ENCODE measurements at regions not wholly inside any gene's neighbourhood (a gene's known extent, or its start where the extent isn't known, plus 50 kb on each side); places are given as distances from the start of the nearest gene placed in this dataset.

DNA sequence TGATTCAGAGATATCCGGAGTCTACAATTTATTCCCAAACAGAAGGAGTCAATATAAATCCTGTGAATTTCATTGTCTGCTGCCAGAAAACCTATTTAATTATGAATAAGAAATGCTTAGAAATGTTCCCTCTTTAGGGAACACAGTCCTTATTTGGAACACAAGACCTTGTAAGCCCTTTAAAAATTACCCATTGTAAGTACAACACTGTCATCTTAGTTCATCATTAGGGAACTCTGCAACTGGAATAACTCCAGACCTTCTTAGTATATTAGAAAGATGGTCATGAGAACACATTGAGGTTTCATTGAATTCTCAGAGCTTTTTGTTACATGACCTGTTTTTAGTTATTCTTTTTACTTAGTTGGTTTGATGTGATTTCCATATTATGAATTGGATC lies 548.5 kb upstream of the KLF12 start (continued):
- TF ChIP-seq ZNF717 (CRISPR knock-in tag; IDR thresholded peaks at IDR 0.05) (no peak), MCM2 (IDR thresholded peaks at IDR 0.05; ENCODE audit: low read depth) (no peak), SREBF1 (IDR thresholded peaks at IDR 0.05; ENCODE audit: borderline replicate concordance, low read depth, low read length) (no peak), NCOA2 (IDR thresholded peaks at IDR 0.05; ENCODE audit: partially characterized antibody in 2 of 2) (no peak)

DNA sequence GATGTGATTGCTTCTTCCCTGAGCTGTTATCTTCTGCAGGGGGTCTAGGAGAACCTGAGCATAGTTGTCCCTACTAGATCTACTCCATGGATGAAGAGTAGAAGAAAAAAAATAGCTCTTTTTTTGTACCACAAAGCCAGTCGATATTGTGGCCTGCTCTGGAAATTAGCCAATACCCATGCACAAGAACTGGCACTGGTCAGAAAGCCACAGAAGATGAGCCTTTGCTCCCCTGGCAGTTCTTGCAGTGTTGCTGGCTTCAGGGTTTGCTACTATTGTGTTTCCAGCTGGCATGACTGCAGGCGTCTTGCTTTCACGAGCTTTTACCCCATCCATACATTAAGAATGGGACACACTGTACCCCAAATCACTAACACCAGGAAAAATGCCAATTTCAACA lies 547.7 kb upstream of the KLF12 start:
- no peak overlapping the region for H3K4me3 ChIP-seq
- H3K36me3 ChIP-seq (ENCODE audit: control insufficient read depth, insufficient read depth, low read length) = no peaks in the 10 kb centered on the region
- no TSS peak for BruUV-seq (replicated peaks)
- H3K9me3 ChIP-seq (replicated peaks; ENCODE audit: control insufficient read depth, insufficient read depth, low read depth, low read length) = no peaks in the 10 kb centered on the region
- no peak for FAIRE-seq
- no peak for TF ChIP-seq RBM15 (IDR thresholded peaks at IDR 0.05; ENCODE audit: insufficient read depth, low read length)
- TF ChIP-seq MECOM (CRISPR knock-in tag; IDR thresholded peaks at IDR 0.05) = no peak
- no peak for TF ChIP-seq NR3C1 (CRISPR knock-in tag; IDR thresholded peaks at IDR 0.05)
- TF ChIP-seq, protein P1, sequence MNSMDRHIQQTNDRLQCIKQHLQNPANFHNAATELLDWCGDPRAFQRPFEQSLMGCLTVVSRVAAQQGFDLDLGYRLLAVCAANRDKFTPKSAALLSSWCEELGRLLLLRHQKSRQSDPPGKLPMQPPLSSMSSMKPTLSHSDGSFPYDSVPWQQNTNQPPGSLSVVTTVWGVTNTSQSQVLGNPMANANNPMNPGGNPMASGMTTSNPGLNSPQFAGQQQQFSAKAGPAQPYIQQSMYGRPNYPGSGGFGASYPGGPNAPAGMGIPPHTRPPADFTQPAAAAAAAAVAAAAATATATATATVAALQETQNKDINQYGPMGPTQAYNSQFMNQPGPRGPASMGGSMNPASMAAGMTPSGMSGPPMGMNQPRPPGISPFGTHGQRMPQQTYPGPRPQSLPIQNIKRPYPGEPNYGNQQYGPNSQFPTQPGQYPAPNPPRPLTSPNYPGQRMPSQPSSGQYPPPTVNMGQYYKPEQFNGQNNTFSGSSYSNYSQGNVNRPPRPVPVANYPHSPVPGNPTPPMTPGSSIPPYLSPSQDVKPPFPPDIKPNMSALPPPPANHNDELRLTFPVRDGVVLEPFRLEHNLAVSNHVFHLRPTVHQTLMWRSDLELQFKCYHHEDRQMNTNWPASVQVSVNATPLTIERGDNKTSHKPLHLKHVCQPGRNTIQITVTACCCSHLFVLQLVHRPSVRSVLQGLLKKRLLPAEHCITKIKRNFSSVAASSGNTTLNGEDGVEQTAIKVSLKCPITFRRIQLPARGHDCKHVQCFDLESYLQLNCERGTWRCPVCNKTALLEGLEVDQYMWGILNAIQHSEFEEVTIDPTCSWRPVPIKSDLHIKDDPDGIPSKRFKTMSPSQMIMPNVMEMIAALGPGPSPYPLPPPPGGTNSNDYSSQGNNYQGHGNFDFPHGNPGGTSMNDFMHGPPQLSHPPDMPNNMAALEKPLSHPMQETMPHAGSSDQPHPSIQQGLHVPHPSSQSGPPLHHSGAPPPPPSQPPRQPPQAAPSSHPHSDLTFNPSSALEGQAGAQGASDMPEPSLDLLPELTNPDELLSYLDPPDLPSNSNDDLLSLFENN (IDR thresholded peaks at IDR 0.05; ENCODE audit: low read depth in 2 of 2, low read length in 2 of 2) = no peak
- TF ChIP-seq SMAD4 (CRISPR knock-in tag; conservative IDR thresholded peaks at IDR 0.05) = no peak
- no peak for TF ChIP-seq STAT5A (IDR thresholded peaks at IDR 0.05; ENCODE audit: borderline replicate concordance, low read length)
- no peak for TF ChIP-seq SIX5 (IDR thresholded peaks at IDR 0.05; ENCODE audit: borderline replicate concordance in 1 of 2, insufficient read depth in 1 of 2, low read depth in 1 of 2, low read length in 2 of 2)
- TF ChIP-seq EWSR1 (IDR thresholded peaks at IDR 0.05; ENCODE audit: borderline replicate concordance, low read depth, partially characterized antibody) = no peak
- no peak for TF ChIP-seq CHD4 (IDR thresholded peaks at IDR 0.05; ENCODE audit: insufficient read depth, insufficient replicate concordance, low read depth, low read length, poor library complexity, severe bottlenecking)
- no peak for TF ChIP-seq KLF10 (CRISPR knock-in tag; IDR thresholded peaks at IDR 0.05)
- TF ChIP-seq BRF1 (IDR thresholded peaks at IDR 0.05; ENCODE audit: borderline replicate concordance, extremely low read depth, insufficient read length) = no peak
- no peak overlapping the region for H3K9ac ChIP-seq (ENCODE audit: insufficient read depth in 1 of 2, low read depth in 2 of 2, low read length in 2 of 2)
- in situ Hi-C loops (cut with MboI) = no loop called here
- no peak for ATAC-seq
- no peak for DNase-seq (ENCODE audit: extremely low read depth in 1 of 4, low spot score in 3 of 4)
- no peak overlapping the region for H2AFZ ChIP-seq (ENCODE audit: low read depth, low read length)
- H3K27ac ChIP-seq (ENCODE audit: extremely low read depth, low read depth, low read length) = no peak overlapping the region
- no peaks in the 10 kb centered on the region for H3K4me1 ChIP-seq (replicated peaks in 1 of 2; ENCODE audit: control insufficient read depth in 2 of 2, insufficient read depth in 2 of 2, low read length in 2 of 2)
- intact Hi-C loops (cut with micrococcal nuclease) = no loop called here
- POLR2A ChIA-PET = no interaction called here
- 0% methylated on average over 3 of the region's 3 CpGs for WGBS (ENCODE audit: insufficient coverage, low coverage, missing lambda C conversion rate)
- no peaks in the 10 kb centered on the region for H3K79me2 ChIP-seq (ENCODE audit: control insufficient read depth, insufficient read depth, low read length)
- CTCF ChIA-PET (ENCODE audit: low intra/inter-chr PET ratio) = no interaction called here
- no peaks in the 10 kb centered on the region for H3K27me3 ChIP-seq (ENCODE audit: control insufficient read depth in 2 of 2, insufficient read depth in 2 of 2, low read length in 2 of 2)
- no peaks in the 10 kb centered on the region for H4K20me1 ChIP-seq (replicated peaks; ENCODE audit: control insufficient read depth, insufficient read depth, low read length)
- no peaks in the 10 kb centered on the region for H3K9me1 ChIP-seq (ENCODE audit: control insufficient read depth, insufficient read depth, low read length)
- no peak overlapping the region for H3K4me2 ChIP-seq (ENCODE audit: insufficient read depth, low read length)

Measured in K562 (cell line).